ENCODE measurements at regions not wholly inside any gene's neighbourhood (a gene's known extent, or its start where the extent isn't known, plus 50 kb on each side); places are given as distances from the start of the nearest gene placed in this dataset.
A peak's percentile ranks its signal among the peaks of the same experiment; 100 is the strongest.

DNA sequence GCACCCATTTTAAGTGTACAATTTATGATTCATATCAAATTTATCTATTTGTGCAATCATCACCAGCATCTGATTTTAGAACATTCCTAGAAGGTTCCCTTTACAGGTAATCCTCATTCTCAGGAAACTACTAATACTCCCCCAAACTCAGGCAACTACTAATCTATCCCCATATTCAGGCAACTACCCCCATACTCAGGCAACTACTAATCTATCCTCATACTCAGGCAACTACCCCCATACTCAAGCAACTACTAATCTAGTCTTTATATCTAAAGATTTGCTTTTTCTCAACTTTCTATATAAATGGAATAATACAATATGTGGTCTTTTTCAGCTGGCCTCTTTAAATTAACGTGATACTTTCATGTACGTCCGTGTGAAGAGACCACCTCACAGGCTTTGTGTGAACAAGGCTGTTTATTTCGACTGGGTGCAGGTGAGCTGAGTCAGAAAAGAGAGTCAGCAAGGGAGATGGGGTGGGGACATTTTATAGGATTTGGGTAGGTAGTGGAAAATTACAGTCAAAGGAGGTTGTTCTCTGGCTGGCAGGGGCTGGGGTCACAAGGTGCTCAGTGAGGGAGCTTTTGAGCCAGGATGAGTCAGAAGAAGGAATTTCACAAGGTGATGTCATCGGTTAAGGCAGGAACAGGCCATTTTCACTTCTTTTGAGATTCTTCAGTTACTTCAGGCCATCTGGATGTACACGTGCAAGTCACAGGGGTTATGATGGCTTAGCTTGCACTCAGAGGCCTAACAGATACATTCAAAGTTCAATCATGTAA lies 1444.5 kb upstream of the CADM2 start:
- no peaks in the 10 kb centered on the region for H4K20me1 ChIP-seq (ENCODE audit: insufficient read depth, low read length)
- H2AFZ ChIP-seq (ENCODE audit: low read length) = no peak overlapping the region
- no peaks in the 10 kb centered on the region for H3K9me2 ChIP-seq (ENCODE audit: low read depth, low read length)
- H3K9ac ChIP-seq (ENCODE audit: low read length) = no peak overlapping the region
- no peak for TF ChIP-seq EZH2 (IDR thresholded peaks at IDR 0.05; ENCODE audit: borderline replicate concordance, low read length)
- no peak for TF ChIP-seq CTCF (IDR thresholded peaks at IDR 0.05; ENCODE audit: low read length)
- H3K9me3 ChIP-seq (ENCODE audit: low read length) = no peaks in the 10 kb centered on the region
- H3K36me3 ChIP-seq (ENCODE audit: insufficient read depth, low read length) = no peaks in the 10 kb centered on the region
- no peaks in the 10 kb centered on the region for H3K79me2 ChIP-seq (ENCODE audit: insufficient read depth, low read length)
- H3F3A ChIP-seq (ENCODE audit: insufficient read depth, low read length) = no peaks in the 10 kb centered on the region
- H3K27me3 ChIP-seq (ENCODE audit: insufficient read depth, low read length) = no peaks in the 10 kb centered on the region
- H3K27ac ChIP-seq (ENCODE audit: low read depth, low read length, poor library complexity, severe bottlenecking) = no peak overlapping the region
- H3K4me1 ChIP-seq (ENCODE audit: insufficient read depth, low read length, severe bottlenecking) = peaks cover 4% of the 10 kb centered on the region
- no peak overlapping the region for H3K4me2 ChIP-seq (ENCODE audit: low read length)
- no peak overlapping the region for H3K4me3 ChIP-seq (ENCODE audit: low read depth, low read length, poor library complexity, severe bottlenecking)

DNA sequence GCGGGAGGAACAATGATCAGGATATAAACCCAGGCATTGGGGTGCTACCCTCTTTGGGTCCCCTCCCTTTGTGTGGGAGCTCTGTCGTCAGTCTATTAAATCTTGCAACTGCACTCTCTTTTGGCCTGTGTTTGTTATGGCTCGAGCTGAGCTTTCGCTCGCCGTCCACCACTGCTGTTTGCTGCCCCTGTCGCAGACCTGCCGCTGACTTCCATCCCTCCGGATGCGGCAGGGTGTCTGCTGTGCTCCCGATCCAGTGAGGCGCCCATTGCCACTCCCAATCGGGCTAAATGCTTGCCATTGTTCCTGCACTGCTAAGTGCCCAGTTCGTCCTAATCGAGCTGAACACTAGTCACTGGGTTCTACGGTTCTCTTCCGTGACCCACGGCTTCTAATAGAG lies 1443.7 kb upstream of the CADM2 start:
- Histone ChIP-seq H3K4me2 (ENCODE audit: low read length) (no peak overlapping the region), H3K27me3 (ENCODE audit: insufficient read depth, low read length) (no peaks in the 10 kb centered on the region), H3K9me3 (ENCODE audit: low read length) (no peaks in the 10 kb centered on the region), H2AFZ (ENCODE audit: low read length) (0 out of 2 replicates have a peak overlapping the region, but pooled peaks have one; percentile 66), H3K36me3 (ENCODE audit: insufficient read depth, low read length) (no peaks in the 10 kb centered on the region), H3F3A (ENCODE audit: insufficient read depth, low read length) (no peaks in the 10 kb centered on the region), H4K20me1 (ENCODE audit: insufficient read depth, low read length) (no peaks in the 10 kb centered on the region), H3K27ac (ENCODE audit: low read depth, low read length, poor library complexity, severe bottlenecking) (no peak overlapping the region), H3K4me3 (ENCODE audit: low read depth, low read length, poor library complexity, severe bottlenecking) (no peak overlapping the region), H3K9ac (ENCODE audit: low read length) (no peak overlapping the region), H3K9me2 (ENCODE audit: low read depth, low read length) (no peaks in the 10 kb centered on the region), H3K79me2 (ENCODE audit: insufficient read depth, low read length) (no peaks in the 10 kb centered on the region), H3K4me1 (ENCODE audit: insufficient read depth, low read length, severe bottlenecking) (peaks cover 4% of the 10 kb centered on the region)
- TF ChIP-seq CTCF (IDR thresholded peaks at IDR 0.05; ENCODE audit: low read length) (no peak), EZH2 (IDR thresholded peaks at IDR 0.05; ENCODE audit: borderline replicate concordance, low read length) (no peak)

- Histone ChIP-seq H3K9me2 (ENCODE audit: low read depth, low read length) (no peaks in the 10 kb centered on the region), H3K4me3 (ENCODE audit: low read depth, low read length, poor library complexity, severe bottlenecking) (no peak overlapping the region), H3K79me2 (ENCODE audit: insufficient read depth, low read length) (no peaks in the 10 kb centered on the region), H3K9ac (ENCODE audit: low read length) (no peak overlapping the region), H3K27ac (ENCODE audit: low read depth, low read length, poor library complexity, severe bottlenecking) (peak overlapping the region; percentile 59), H3K9me3 (ENCODE audit: low read length) (no peaks in the 10 kb centered on the region), H3K27me3 (ENCODE audit: insufficient read depth, low read length) (no peaks in the 10 kb centered on the region), H3K36me3 (ENCODE audit: insufficient read depth, low read length) (no peaks in the 10 kb centered on the region), H3F3A (ENCODE audit: insufficient read depth, low read length) (no peaks in the 10 kb centered on the region), H4K20me1 (ENCODE audit: insufficient read depth, low read length) (no peaks in the 10 kb centered on the region), H3K4me1 (ENCODE audit: insufficient read depth, low read length, severe bottlenecking) (peaks cover 29% of the 10 kb centered on the region), H3K4me2 (ENCODE audit: low read length) (peak overlapping the region; percentile 36; the same call in 1 of the 2 replicates), H2AFZ (ENCODE audit: low read length) (peak overlapping the region; percentile 66; the same call in 1 of the 2 replicates)
- TF ChIP-seq EZH2 (IDR thresholded peaks at IDR 0.05; ENCODE audit: borderline replicate concordance, low read length) (no peak), CTCF (IDR thresholded peaks at IDR 0.05; ENCODE audit: low read length) (peak; percentile 82)
These were observed 1435.2 kb upstream of the CADM2 start for GRCh38 chr3:83523470-83524073.

Data from OCI-LY1 (cell line).